ENCODE measurements at regions not wholly inside any gene's neighbourhood (a gene's known extent, or its start where the extent isn't known, plus 50 kb on each side); places are given as distances from the start of the nearest gene placed in this dataset.

DNA sequence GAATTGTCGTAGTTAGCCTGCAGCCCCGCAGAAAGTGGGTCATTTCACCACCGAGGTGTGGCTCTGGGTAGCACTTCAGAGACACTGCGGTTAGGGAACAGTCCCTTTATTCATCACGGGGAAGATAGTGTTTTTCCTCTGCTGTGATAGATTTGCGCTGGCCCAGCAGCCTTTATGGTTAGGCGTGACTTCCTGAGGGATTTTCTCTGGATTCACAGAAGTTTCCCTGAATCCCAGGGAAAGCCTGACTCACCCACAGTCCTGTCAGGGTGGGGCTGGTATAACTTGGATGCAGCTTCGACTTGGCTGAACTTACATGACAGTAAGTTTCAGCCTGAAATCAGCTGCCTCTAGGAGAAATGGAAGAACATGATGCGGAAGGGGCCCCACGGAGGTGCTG is 196.3 kb upstream of the HHIP start:
- TF ChIP-seq, protein P1, sequence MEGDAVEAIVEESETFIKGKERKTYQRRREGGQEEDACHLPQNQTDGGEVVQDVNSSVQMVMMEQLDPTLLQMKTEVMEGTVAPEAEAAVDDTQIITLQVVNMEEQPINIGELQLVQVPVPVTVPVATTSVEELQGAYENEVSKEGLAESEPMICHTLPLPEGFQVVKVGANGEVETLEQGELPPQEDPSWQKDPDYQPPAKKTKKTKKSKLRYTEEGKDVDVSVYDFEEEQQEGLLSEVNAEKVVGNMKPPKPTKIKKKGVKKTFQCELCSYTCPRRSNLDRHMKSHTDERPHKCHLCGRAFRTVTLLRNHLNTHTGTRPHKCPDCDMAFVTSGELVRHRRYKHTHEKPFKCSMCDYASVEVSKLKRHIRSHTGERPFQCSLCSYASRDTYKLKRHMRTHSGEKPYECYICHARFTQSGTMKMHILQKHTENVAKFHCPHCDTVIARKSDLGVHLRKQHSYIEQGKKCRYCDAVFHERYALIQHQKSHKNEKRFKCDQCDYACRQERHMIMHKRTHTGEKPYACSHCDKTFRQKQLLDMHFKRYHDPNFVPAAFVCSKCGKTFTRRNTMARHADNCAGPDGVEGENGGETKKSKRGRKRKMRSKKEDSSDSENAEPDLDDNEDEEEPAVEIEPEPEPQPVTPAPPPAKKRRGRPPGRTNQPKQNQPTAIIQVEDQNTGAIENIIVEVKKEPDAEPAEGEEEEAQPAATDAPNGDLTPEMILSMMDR (IDR thresholded peaks at IDR 0.05): no peak
- TF ChIP-seq POLR2A (IDR thresholded peaks at IDR 0.05): no peak

All from lower leg skin (tissue), 3 donors.